LNCaP clone FGC (cell line): ENCODE measurements at regions not wholly inside any gene's neighbourhood (a gene's known extent, or its start where the extent isn't known, plus 50 kb on each side); places are given as distances from the start of the nearest gene placed in this dataset.

Experiments
- DNase-seq: peaks from one replicate; pipeline ENCODE4 v3.0.0-alpha.2; 2011; ENCODE audit warnings: low read depth
- H3K4me3 ChIP-seq: 2 replicates; pipeline ENCODE4 v1.5.1; 2011; ENCODE audit warnings: mild to moderate bottlenecking, low read depth, low read length, control low read depth
- CTCF ChIP-seq: IDR thresholded peaks from 2 replicates; pipeline ENCODE4 v1.5.1; 2012; ENCODE audit warnings: mild to moderate bottlenecking; ENCODE audit not compliant: control insufficient read depth, insufficient read depth; ENCODE audit errors: extremely low read depth

GRCh38 chr4:125979950-125980349, 665.2 kb downstream of the FAT4 start:
- no peak for TF ChIP-seq CTCF
- no peak overlapping the region for H3K4me3 ChIP-seq
- DNase-seq, result no peak

GRCh38 chr4:125983168-125983567, 668.4 kb downstream of the FAT4 start:
- H3K4me3 ChIP-seq, result no peak overlapping the region
- no peak for TF ChIP-seq CTCF
- DNase-seq, result no peak

GRCh38 chr4:125985856-125986255, 671.1 kb downstream of the FAT4 start:
- TF ChIP-seq CTCF, result no peak
- no peak for DNase-seq
- no peak overlapping the region for H3K4me3 ChIP-seq

DNA sequence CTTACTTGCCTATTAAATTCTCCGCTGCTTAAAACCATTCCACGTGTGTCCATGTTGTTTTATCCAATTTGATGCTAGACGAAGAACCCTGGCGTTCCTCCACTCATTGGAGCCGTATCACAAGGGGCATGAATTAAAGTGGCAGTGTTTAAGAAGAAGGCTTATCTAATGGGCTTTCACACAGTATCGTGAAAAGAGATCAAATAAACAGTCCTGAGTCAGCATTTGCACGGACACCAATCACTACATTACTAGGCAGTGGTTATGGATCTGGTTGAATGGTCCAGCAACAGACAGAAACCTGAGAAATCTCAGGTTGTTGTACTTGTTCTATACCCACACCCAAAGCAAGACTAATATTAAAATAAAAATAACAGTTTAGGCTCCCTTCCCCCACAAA, 671.6 kb downstream of the FAT4 start:
- H3K4me3 ChIP-seq, result no peak overlapping the region
- no peak for TF ChIP-seq CTCF
- DNase-seq, result no peak

- no peak for DNase-seq
- no peak for TF ChIP-seq CTCF
- H3K4me3 ChIP-seq, result no peak overlapping the region
These were observed 673.7 kb downstream of the FAT4 start for GRCh38 chr4:125988464-125988863.

GRCh38 chr4:125991398-125991797, 676.6 kb downstream of the FAT4 start:
- no peak for DNase-seq
- TF ChIP-seq CTCF, result no peak
- H3K4me3 ChIP-seq, result no peak overlapping the region

DNA sequence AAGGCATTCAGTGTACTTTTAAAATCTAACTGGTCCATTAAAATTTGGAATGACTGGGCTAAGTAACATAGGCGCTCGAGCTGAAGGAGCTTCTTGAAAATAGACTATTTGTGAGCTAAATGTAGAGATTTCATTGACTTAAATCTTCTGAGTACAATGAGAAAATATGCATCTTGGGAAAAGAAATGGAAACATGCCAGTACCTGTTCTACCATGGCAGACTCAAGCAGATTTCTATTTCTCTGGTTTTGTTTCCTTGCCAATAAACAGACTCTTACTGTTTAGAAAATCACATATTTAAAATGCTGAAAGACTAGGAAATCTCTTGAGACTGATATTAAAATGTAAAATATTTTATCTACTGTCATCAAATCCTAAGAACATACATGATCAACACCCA, 678.1 kb downstream of the FAT4 start:
- H3K4me3 ChIP-seq, result no peak overlapping the region
- TF ChIP-seq CTCF, result no peak
- DNase-seq, result no peak
